NCI-H128 (cell line): ENCODE measurements at regions not wholly inside any gene's neighbourhood (a gene's known extent, or its start where the extent isn't known, plus 50 kb on each side); places are given as distances from the start of the nearest gene placed in this dataset.

Experiments
- DNase-seq: peaks from one replicate; lab custom pipeline; 2025; ENCODE audit not compliant: unreplicated experiment; lab: John Stamatoyannopoulos, UW

DNA sequence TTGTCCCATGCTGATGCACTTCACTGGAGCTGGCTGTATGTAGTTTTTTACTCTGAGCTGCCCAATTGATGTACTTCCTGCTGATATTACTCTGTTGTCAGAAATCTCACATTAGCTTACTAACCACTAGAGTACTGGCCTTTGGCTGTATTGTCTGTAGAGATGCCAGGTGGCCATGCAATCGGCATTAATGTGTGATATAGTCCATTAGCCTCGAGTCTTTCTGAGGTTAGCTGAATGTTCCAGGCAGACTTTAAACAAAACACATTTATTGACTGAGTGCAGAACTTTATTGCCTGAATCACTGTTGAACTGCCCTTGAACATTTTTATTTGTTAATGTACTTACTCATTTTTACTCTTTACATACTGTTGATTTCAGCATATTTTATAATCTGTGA, 335.2 kb downstream of the PCDH10 start:
- no peak for DNase-seq

DNA sequence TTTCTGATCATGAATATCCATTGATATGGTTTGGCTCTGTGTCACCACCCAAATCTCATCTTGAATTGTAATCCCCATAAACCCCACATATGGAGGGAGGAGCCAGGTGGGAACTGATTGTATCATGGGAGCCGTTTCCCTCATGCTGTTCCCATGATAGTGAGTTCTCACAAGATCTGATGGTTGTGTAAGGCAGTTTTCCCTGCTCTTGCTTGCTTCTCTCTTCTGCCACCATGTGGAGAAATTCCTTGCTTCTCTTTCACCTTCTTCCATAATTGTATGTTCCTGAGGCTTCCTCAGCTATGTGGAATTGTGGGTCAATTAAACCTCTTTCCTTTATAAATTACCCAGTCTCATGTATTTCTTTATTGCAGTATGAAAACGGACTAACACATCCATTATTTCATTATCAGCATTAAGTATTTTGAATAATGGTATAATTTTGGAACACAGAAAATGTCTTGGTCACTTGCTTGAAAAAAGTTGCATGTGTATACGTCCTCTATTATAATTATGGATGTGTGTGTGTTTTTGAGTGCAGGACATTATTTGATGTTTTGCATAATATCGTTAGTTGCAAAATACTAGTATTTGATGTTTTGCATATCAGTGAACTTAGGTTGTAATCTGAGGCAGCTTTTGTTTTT, 334.6 kb downstream of the PCDH10 start:
- no peak for DNase-seq

DNA sequence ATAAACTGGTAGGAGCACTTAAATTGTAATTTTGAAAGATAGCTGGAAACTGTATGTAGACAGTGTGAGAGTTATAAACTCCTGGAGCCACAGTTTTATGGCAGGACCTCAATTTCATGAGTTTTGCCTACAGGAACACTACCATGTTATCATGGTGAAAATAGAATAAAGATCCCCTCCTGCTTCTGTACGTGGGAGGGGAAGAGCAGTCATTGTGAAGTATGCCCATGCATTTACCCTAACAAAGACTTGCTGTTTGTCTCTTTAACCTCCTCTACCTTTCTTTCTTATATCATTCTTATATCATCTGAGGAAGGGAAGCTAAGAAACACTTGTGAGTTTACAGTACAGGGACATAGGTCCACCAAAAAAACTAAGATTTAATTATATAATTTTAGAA, 327.0 kb downstream of the PCDH10 start:
- DNase-seq = no peak

DNA sequence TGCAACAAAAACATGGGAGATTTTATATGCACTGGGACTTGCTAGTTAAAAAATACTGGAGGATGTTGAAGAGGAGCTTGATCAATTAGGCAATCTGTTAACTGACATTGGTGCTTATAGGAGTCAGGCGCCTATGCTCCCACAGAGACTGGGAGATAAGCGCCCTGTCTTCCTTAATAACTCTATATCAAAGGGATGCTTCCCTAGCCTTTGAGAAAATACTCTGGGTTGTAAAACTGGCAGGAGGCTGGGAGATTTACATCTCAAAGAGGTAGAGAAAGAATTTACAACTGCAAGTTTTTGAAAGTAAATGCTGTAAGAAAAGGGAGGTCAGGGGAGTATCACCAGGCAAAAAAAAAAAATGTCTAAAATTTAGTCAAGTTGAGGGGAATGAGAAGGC, 325.4 kb downstream of the PCDH10 start:
- no peak for DNase-seq

DNA sequence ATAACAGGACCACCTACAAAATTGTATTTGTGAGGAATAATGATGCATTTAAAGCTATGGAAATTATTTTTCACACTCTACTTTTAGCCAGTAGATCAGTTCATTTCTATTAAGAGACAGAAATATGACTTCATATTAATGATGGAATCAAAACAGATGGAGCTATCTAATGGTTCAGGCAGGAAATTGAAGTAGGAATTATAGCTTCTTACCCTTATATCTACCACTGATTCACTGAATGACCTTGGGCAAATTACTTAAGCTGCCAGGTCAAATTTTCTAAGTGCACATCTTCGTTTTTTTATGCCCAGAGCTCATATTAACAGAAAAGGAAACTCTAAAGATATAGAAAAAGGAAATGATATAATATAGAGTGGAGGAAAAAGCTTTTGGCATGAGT, 323.1 kb downstream of the PCDH10 start:
- no peak for DNase-seq

DNA sequence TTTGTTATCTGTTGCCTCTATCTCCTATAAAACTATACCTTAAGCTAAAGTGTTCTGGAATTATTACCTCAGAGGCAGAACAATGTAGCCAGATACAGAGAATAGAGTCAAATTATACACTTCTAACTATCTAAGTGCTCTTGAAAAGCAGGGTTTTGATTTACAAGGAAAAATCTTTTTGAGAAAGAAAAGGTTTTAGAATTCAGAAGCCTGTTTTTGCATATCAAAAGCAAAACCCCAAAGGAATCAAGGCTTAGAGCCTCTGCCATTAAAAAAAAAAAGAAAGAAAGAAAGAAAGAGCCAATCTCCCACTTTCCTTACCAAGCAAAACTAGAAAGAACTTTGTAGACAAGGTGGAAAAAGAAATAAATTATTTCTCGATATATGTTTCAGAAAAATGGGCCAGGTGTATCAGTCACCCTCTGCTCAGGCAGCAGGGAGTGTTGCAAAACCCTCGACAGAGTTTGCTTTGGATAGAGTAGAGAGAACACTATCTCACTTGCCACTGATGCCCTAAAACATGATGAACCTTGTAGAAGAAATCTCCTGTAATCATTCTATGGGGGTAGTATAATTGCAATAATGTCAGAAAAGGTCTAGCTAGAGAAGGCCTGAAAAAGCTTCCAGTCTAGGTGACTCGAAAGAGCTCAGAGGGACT, 318.3 kb downstream of the PCDH10 start:
- no peak for DNase-seq

DNA sequence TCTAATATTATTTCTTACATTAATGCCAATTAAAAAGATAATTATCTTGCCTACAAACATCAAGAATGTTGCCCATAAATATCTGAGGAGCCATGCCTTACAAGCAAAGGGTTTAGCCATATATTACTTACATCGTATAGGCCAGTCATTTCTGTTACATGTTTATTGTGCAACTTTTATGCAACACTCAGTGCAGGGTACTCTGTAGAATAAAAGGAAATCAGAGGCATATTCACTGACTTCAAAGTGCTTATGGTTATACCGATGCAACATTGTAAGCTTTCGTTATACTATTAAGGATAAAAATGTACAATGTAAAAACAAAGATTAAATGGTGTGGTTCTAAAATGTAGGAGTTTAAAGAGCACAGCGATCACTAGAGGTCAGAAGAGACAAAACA, 315.9 kb downstream of the PCDH10 start:
- DNase-seq = no peak

DNA sequence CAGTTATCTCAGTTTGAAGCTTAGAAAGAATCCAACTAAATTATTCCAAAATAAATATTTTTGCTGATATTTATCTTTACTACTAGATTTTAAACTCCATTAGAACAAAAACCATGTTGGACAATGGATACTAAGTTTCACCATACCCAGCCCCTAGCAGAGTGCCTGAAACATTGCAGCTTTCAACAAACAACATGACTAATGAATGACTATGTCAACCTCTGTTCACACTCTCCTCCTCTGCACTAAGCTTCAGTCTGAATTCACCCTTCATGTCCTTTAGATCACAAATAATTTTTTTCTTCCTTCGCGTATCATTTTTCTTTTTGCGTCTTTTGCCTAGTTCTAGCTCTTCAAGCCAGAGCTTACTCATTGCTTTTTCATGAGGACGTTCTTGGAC, 315.2 kb downstream of the PCDH10 start:
- no peak for DNase-seq

DNA sequence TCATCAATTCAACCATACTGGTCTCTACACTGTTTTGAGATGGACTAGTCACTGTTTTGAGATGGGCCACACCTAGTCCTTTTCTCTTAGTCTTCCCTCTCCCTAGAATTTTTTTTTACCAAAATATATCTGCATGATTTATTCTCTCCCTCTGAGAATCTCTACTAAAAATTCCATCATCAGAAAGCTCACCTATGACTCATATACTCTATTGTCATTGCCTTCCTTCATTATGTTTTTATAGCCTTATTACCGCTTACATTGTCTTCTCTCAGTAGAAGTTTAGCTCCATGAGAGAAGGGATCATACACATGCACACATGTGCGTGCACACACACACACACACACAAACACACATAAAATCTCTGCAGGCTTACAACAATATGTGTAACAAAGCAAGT, 303.6 kb downstream of the PCDH10 start:
- no peak for DNase-seq

DNA sequence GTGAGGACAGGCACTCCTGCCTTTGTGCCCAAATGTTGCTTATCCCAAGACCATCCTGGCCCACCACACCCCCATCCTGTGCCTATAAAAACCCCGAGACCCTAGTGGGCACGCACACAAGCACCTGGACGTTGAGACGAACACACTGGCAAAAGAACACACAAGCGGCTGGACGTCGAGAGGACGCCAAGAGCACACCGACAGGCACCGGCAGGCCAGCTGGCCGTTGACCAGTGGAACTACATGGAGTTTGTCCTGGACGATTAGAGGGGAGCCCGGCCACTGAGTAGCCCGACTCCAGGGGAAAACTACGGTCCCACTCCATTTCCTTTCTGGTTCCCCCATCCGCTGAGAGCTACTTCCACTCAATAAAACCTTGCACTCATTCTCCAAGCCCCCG, 301.7 kb downstream of the PCDH10 start:
- DNase-seq = no peak

DNA sequence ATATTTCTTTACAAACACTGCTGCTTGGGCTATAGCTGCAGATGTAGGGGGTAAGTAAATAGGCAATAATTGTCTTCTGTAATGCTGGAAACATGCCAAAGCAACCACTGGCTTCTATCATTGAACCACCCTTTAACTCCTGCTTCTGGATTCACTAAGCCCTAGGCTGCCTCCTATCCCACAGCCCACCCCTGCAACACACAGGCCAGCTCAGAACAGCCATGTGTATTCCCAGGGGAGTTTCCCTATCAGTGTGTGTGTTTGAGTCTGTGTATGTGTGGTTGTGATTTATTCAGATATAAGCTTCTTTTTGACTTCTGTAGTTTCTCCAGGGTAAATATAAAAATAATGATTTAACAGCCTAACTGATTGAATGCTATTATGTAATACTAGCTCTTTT, 291.3 kb downstream of the PCDH10 start:
- DNase-seq = no peak

DNA sequence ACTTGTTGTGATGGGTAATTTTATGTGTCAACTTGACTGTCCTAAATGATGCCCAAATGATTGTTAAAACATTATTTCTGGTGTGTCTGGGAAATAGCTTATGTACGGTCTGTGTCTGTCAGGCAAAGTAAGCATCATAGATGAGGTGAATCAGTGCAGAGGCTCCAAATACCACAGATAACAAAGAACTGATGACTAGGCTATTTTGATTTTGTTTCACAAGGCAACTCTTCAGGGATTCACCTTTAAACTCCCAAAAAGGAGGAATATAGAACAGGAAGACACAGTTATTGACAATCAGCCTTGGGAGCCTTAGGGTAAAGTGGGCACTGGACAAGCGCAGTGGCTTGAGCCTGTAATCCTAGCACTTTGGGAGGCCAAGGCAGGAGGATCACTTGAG, 290.7 kb downstream of the PCDH10 start:
- no peak for DNase-seq

DNA sequence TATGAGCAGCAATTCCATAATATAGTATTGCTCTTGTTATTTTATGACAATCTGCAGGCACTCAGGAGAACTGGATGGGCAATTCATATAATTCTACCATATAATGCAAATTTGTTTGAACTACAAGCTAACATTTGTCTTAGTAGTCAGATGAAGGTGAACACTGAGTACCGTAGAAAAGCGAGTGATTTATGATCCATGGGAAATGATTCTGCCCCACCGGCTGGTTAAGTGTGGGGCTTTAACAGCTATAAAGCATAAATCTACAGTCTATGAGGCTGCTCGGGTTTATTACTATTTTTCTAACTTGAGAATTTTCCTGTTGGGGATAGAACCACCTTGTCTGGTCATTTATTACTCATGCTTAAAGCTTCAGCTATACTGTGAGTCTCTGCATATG, 275.5 kb downstream of the PCDH10 start:
- no peak for DNase-seq

DNA sequence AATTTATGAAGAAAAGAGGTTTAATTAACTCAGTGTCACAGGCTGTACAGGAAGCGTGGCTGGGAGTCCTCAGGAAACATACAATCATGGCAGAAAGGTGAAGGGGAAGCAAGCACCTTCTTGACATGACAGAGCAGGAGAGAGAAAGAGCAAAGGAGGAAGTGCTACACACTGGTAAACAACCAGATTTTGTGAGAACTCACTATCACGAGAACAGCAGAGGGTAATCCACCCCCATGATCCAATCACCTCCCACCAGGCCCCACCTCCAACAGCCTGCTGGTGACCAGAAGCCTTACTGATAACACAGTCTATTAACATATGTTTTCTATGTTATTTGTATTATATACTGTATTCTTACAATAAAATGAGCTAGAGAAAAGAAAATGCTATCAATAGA, 254.8 kb downstream of the PCDH10 start:
- no peak for DNase-seq

DNA sequence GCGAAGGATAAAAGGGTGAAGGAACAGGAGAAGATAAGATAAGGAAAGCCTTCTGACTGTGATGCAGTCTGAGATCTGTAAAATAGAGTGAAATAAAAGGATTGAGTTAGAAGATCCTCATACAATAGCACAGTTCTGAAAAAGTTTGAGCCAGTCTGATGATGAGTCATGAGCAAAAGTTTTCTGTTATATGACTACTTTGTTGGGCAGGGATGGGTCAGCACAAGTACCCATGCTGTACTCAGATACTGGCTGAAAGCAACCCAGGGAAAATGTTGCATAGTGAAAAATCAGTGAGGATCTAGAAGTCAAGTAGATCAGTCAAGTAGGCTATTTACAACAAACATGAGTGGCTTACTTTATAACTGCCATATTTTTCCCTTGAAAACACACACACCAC, 253.5 kb downstream of the PCDH10 start:
- DNase-seq = no peak

DNA sequence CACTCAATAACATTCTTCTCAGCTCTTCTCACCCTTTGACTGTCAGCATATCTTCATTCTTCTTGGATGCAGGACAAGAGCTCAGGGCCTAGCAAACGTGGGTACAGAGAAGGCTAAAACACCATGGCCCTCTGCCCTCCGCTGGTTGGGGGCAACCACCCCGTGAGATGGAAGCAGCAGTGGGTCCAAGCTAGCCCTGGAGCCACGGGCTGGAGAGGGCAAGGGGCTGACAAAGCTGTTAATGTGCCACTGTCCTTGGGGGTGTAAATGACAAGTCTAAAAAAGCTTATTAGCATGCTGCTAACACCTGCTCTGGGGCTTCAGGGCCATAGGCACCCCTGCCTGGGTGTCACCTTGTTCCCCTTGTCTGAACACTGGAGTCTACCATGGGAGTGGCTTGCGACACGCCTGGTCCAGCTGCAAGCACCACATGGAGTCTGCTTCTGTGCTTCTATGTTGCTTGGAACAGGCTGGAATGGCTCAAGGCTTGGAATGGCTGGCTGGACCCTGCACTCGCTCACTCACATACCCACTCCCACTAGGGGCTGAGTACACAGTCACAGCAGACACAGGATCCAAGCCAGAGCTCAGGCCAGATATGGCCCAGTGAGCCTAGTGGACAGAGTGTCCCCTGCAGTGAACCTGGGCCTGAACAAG, 246.0 kb downstream of the PCDH10 start:
- no peak for DNase-seq

DNA sequence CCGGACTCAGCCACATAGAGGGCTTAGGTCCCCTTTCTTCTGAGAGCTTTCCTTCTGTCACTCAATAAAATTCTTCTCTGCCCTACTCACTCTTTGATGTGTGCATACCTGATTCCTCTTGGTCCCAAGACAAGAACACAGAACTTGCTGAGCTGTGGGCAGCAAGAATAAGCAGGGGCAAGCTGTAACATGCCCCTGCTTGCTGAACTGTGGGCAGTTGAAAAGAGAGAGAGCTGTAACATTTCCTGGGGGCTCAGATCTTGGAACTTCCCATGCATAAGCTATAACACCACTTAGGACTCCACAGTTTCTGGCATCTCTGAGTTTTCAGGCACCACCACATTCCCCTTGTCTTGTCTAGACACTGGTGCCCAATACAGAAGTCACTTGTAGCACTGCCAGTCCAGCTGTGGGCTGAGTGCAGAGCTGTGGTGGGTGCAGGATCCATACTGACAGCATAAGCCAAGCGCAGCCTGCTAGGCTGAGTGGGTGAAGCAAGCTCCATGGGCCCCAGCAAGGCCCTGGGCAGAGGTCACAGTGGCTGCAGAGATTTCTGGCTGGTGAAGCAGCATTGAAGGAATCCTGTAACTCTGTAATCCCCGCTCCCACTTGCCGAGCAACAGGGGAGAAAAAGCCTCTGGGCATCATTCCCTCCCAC, 241.2 kb downstream of the PCDH10 start:
- no peak for DNase-seq

DNA sequence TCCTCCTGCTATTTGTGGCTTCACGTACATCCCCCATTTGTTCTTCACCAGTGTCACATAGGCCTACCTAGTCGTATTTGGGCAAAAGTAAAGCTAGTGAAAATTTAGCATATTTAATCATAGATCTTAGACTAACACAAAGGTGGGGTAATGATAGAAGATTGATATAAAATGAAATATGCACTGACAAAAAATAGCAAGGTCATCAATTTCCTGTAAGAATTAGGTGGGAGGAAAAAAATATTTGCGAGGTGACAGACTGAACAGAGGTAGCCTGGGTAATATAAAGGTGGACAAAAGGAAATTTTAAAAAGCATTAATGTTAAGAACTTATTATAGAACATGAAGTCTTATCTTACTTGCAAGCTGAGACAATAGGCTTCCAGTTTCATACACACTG, 239.9 kb downstream of the PCDH10 start:
- no peak for DNase-seq

DNA sequence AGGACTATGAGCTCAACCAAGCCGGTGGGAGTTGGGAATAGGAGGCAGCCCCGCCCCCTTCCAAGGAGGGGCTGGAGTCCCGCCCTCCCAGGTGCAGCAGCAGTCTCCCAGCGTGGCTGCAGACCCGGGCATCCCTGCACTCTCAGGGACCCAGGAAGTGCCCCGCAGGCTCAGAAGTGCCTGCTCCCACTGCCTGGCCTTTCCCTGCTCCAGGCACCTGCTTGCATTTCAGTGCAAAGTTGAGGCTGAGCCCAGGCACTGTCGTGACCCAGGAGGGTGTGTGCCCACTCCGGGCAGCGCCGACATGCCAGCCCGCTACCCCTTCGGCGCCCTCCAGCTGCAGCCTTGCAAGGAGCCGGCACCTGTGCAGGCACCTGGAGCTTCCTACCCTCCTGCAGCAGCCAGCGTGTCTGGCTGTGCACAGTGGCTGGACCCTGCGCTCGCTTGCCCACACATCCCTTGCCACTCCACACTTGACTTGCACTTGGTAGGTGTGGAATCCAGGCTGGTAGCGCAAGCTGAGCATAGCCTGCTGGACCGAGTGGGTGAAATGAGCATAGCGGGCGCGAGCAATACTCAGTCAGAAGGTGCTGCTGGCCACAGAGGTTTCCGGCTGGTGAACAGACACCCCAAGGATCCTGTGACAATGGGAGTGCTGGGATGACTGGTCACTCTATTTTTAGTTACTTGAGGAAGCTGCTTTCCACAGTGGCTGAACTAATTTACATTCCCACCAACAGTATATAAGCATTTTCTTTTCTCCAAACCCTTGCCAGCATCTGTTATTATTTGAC, 236.3 kb downstream of the PCDH10 start:
- no peak for DNase-seq

DNA sequence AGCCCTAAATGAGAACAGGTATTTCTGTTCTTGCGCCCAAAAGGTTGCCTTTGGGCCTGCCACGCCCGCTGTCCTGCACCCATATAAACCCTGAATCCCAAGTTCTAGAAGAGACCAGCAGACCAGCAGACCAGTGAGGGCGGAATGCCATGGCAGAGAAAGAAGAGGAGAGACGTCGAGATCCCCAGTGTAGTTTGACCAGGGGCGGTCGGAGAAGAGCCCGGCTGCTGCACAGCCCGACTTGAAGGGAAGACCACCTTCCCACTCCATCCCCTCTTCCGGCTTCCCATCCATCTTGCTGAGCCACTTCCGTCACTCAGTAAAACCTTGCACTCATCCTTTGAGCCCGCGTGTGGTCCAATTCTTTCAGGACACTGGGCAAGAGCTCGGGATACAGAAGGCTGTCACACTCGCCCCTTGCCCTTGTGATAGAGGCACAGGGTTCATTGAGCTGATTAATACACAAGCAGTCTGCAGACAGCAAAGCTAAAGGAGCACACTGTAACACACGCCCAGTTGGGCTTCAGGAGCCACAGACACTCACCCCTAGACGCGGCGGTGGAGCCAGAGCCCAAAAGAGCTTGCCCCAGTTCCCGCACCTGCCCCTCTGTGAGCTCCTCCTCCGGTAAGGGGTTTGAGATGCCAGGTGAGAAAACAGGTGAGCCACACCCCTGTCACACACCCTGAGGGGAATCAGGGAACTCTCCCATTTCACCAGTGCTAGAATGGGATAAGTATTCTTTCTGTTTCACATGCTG, 230.8 kb downstream of the PCDH10 start:
- no peak for DNase-seq

DNA sequence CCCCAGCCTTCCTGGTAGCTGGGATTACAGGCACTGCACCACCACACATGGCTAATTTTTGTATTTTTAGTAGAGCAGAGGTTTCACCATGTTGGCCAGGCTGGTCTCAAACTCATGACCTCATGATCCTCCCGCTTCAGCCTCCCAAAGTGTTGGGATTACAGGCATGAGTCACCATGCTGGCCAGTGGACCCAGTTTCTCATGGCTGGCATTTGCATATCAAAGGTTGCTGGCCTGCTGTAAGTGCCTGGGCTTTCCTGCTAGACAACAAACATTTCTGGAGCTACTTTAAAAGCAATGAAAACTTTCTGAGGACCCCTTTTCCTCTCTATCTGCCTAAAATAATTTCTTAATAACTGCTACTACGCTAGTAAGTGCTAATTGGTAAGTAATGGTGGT, 228.2 kb downstream of the PCDH10 start:
- no peak for DNase-seq
